Activated CD4-positive, alpha-beta T cell treated with anti-CD3 and anti-CD28 coated beads for 4 hours (primary cell): ENCODE measurements at regions not wholly inside any gene's neighbourhood (a gene's known extent, or its start where the extent isn't known, plus 50 kb on each side); places are given as distances from the start of the nearest gene placed in this dataset.
"Not testable (repeated sequence)": the region's sequence is repeated elsewhere in the genome, so short reads cannot be mapped to it uniquely, and the experiment has no call there.

ENCODE experiments used
- DNase-seq, 2 donors: peaks; one replicate each; pipeline ENCODE4 v3.0.0-alpha.2; 2020

GRCh38 chr14:55769877-55770276 lies 189.9 kb downstream of the KTN1 start:
- DNase-seq: no peak

- DNase-seq: no peak
Measured at GRCh38 chr14:55771242-55771981, 191.4 kb downstream of the KTN1 start.

GRCh38 chr14:55772486-55772885 lies 192.5 kb downstream of the KTN1 start:
- no peak for DNase-seq

- DNase-seq: no peak
Measured at GRCh38 chr14:55773312-55773711, 193.3 kb downstream of the KTN1 start.

- DNase-seq: no peak
Measured at GRCh38 chr14:55773984-55774545, 194.1 kb downstream of the KTN1 start.

GRCh38 chr14:55777877-55778276 lies 197.9 kb downstream of the KTN1 start:
- DNase-seq: no peak

GRCh38 chr14:55780156-55780946 lies 200.3 kb downstream of the KTN1 start:
- no peak for DNase-seq

- DNase-seq: no peak
Measured at GRCh38 chr14:55781046-55781445, 201.0 kb downstream of the KTN1 start.

GRCh38 chr14:55782166-55782565 lies 202.2 kb downstream of the KTN1 start:
- no peak for DNase-seq

GRCh38 chr14:55789406-55789805 lies 209.4 kb downstream of the KTN1 start:
- DNase-seq: no peak

- no peak for DNase-seq
Measured at GRCh38 chr14:55794655-55795595, 214.9 kb downstream of the KTN1 start.

GRCh38 chr14:55796513-55796912 lies 216.5 kb downstream of the KTN1 start:
- DNase-seq: not testable (repeated sequence)

GRCh38 chr14:55798406-55798805 lies 218.4 kb downstream of the KTN1 start:
- no peak for DNase-seq

- DNase-seq: no peak
Measured at GRCh38 chr14:55799508-55800095, 219.6 kb downstream of the KTN1 start.

- DNase-seq: no peak
Measured at GRCh38 chr14:55800156-55800785, 220.3 kb downstream of the KTN1 start.

- no peak for DNase-seq
Measured at GRCh38 chr14:55801121-55801520, 221.1 kb downstream of the KTN1 start.

GRCh38 chr14:55802986-55803872 lies 223.2 kb downstream of the KTN1 start:
- DNase-seq: no peak

GRCh38 chr14:55803873-55804553 lies 224.0 kb downstream of the KTN1 start:
- DNase-seq: no peak

- DNase-seq: no peak
Measured at GRCh38 chr14:55805250-55805649, 225.2 kb downstream of the KTN1 start.
